ENCODE measurements at regions not wholly inside any gene's neighbourhood (a gene's known extent, or its start where the extent isn't known, plus 50 kb on each side); places are given as distances from the start of the nearest gene placed in this dataset.

DNA sequence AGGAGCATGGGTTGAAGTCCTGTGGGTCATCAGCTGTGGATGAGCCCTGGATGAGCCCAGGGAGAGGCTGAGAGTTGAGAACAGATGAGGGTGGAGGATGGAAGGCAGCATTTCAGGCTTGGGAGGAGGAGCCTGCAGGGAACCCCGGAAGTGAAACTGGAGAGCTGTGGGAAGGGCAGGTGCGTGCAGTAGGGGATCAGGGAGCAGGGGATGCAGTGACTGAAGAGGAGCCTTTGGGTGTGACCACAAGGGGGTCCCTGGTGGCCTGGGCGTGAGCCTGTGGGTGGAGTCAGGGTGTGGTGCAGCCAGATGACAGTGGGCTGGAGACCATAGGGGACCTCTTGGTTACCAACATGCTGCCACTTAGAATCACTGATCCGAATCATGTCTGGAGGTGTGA is 115.5 kb downstream of the PAPOLA start:
- no peak for DNase-seq (ENCODE audit: low spot score)

DNA sequence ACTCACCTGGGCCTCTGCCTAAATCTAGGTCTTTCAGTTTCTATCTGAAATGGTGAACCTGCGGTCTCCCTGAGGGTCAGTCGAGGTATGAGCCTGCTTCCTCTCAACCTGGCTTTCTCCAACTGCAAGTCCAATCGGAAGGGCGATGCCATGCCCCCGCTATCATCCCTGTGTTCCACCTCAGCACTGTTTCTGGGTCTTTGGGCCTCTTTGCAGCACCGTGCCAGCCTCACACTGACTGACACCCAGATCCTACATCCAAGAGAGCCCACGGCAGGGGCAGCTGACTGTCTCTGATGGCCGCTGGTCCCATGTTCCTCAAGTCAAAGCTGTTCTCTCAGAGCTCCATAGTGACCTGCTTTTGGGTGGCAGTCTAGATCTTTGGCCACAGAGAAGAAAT is 120.7 kb downstream of the PAPOLA start:
- DNase-seq (ENCODE audit: low spot score): no peak

DNA sequence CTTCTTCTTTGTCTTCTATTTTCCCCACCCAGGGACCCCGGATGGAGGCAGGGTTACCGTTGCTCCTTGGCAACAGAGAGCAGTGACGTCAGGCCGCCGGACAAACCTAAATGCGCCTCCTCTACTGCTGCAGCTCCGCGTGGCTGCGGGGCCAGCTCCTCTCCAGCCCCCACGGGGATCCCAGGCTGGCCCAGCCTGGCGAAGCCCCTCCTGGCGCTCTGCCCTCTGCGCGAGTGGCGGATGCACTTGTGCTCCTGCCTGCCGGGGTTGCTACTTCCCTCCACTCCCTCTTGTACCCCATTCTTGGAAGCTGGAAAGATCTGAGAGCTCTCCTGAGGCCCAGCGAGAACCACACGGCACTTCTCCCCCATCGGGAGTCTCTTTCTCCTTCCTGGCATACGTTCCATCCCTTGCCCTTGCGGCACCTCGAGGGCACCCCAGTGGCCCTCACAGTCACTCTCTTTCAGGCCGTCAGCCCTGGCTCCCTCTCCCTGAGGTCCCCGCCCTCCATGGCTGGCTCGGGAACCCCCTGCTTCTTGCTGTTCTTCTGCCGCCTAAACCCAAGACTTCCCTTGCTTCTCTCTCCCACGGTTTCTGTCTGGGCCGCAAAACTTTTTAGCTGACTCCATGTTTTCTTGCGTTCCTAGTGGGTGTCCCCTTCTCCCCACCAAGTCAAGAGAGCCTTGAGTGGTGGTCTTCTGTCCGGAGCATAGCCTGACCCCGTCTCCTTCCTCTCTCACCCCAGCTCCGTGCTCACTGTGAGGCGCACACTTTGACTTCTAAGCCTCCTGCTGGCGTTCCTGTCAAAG is 121.7 kb downstream of the PAPOLA start:
- no peak for DNase-seq (ENCODE audit: low spot score)

DNA sequence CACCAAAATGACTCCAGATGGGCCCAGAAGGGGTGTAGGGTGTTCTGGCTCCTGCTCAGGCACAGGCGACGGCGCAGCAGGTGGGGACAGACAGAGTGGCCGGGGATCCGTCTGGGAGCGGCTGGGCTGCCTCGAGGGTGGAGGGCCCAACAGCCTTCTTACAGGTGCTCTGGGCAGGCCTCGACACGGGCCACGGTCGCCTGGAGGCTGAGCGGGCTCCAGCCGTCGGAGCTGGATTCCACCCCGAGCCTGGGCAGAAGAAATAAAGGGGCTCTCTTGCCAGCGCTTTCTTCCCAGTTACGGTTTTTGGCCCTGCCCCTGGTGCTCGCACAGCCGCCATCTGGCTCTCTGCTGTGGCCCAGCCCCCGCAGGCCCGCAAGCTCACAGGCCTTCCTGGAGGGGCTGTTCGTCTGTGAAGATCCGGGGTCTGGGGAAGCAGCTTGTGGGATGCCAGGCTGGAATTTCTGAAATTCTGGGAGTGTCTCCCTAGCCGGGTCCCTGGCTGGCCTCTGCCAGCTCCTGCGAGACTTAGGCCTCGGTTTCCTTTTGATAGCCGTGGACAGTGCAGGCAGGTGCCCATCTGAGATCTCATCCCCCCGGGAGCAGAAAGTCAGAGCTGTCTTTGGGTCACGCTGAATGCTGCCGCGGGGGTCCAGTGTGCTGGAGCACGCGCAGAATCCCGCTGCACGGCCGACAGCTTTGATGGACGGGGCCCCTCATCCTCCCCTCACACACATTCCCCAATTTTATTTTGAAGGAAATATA is 122.7 kb downstream of the PAPOLA start:
- no peak for DNase-seq (ENCODE audit: low spot score)

DNA sequence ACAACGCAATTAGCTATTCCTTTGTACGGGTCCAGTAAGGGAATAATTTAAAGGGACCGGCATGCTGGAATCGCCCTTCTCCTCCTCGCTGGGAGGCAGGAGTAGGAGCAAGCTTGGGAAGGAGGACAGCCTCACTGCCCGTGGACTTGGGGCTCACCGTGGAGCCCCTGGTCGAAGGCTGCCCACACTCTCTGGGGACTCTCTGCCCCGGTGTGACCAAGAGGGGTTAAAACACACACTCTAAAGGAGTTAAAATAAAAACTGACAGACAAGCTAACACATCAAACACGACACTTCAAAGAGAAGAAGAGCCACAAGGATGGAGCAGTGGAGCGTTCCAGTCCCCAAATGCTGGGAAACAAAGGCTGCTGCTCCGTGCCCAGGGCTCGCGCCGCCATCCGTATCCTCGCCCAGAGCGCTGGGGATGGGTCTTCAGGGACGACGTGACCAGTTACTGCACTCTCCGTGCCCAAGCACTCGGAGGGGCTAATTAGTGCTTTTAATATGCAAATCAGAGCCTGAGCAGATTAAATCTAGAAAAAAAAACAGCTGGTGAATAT is 123.3 kb downstream of the PAPOLA start:
- DNase-seq (ENCODE audit: low spot score): no peak

DNA sequence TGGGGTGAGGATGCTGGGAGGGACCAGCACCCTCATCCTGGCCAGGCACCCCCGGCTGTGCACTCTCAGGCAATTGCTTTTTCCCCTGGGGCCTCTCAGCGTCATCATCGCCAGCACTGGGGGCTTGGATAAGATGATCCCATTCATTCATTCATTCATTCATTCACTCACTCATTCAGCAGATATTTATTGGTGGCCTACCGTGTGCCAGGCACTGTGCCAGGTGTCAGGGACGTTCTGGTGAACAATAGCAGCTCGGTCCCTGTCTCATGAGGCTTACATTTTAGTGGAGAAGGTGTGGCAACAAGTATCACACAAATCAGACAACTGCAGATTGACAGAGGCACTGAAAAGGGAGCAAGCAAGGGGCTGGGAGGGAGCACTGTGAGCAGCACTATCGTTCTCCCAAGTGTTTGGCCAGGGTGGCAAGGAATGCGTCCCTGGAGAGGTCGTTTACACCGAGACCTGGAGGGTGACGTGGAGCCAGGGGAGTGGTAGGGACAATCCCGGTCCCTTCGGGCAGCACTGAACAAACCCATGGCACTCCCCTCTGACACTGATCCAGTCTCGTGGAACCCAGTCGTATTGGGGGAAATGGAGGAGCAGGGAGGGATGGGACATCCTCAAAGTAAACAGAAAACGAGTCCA is 124.1 kb downstream of the PAPOLA start:
- DNase-seq (ENCODE audit: low spot score): no peak

DNA sequence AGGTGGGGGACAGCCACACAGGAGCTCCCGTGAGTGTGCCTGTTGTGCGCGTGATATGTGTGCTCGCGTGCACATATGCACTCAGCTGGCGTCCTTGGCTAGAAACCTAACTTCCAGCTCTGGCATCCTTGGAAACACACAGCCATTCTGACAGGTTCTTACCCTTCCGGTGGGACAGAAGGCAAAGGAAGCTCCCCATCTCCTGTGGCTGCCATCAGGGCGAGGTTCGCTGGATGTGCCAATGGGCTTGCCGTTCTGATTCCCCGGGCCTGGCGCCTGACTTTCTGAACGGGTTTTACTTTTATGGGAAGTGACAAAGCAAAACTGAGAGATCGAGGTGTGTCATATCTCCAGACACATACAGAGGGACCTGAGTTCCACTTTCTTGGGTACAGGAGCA is 124.7 kb downstream of the PAPOLA start:
- DNase-seq (ENCODE audit: low spot score): no peak

DNA sequence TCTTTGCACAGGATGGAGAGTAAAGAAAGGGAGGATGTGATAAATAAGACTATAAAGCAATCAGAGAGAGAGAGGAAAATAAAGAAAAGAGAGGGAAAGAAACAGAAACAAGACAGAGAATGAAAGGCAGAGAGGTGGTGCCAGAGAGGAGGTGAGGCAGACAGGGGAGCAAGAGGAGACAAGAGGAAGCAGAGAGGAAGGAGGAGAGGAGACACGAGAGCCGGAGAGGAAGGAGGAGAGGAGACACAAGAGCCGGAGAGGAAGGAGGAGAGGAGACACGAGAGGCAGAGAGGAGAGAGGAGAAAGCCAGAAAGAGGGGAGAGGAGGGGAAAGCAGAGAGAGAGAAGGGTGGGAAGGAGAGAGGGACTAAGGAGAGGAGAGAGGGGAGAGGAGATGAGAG is 125.2 kb downstream of the PAPOLA start:
- DNase-seq (ENCODE audit: low spot score): no peak

DNA sequence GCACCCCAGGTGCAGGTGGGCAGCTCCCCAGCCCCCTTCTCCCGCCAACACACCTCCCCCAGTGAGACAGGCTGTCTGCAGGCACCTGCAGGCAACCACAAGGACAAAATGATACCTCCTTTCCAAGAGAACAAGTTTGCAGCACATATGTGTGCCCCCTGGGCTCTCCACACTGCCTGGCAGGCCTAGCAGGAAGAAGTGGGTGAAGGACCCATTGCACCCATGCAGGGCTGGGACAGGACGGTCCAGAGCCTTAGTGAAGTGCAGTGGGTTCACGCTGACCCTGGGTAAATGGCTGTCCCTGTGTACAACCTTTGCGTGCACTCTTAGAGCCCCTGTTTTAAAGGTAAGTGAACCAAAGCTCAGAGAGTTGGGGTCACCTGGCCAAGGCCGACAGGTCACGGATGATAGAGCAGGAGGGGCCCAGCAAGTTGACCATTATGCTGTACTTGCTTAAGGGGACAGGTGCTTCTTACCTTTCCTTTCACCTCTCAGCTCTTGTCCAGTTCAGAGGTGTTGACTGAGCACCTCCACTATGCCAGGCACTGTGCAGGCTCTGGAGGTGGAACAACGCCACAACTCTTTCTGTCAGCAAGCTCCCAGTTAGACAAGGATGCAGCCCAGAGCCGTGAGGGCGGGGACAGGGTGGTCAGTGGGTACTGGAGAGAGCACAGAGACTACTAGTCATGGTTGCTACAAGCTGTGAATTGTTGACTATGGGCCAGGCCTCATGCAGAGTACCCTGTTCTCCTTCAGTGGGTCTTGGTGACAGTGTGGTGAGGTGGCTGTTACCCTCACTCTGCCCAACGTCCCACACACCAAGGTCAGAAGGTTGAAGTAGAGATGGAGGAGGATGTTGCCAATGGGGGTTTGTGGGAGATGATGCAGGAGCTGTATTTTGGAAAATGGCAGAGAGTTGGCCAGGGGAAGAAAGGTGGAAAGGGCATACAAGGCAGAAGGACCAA is 125.9 kb downstream of the PAPOLA start:
- DNase-seq (ENCODE audit: low spot score): no peak

DNA sequence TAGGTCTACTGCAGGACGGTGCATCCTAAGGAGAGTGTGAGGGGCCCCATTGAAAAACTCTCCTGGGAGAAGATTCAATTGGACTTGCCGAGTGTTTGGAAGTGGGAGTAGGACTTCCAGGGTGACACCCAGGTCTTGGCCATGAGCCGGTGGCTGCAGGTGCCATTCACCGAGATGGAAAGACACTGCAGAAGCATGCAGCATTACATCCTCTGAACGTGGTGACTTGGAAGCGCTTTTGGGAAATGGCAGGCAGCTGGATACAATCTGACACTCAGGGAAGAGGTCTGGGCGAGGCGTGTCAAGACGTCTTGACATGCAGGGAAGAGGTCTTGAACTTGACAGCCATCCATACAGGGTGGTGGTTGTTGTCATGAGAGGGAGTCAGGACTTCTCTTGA is 126.9 kb downstream of the PAPOLA start:
- DNase-seq (ENCODE audit: low spot score): no peak

DNA sequence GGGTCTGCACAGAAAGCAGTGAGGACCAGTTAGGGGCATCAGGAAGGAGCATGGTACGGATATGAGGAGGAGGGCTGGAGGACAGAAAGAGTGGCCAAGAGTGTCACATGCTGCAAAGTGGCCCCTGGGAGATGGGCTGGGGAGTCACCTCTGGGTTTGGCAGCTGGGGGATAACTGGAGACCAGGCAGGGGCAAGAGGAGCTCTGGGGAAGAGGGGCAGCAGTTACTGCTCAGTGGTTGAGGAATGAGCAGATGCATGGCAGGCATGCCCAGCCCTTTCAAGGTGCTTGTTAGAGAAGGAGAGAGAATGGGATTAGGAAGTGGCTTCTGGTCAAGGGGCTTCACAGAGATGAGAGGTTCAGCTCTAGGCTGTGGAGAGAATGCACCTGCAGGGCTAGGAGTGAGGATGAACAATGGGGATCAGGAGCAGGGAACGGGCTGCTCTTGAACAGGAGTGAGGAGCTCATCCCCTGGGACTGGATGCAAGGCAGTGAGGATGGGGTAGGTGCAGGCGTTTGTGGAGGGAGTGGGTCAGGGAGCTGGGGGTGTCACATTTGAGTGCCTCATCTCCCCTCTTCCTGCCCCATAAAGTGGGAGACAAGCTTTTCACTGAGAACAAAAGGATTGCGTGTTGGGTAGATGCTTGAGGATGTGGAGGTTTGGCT is 127.5 kb downstream of the PAPOLA start:
- DNase-seq (ENCODE audit: low spot score): no peak

DNA sequence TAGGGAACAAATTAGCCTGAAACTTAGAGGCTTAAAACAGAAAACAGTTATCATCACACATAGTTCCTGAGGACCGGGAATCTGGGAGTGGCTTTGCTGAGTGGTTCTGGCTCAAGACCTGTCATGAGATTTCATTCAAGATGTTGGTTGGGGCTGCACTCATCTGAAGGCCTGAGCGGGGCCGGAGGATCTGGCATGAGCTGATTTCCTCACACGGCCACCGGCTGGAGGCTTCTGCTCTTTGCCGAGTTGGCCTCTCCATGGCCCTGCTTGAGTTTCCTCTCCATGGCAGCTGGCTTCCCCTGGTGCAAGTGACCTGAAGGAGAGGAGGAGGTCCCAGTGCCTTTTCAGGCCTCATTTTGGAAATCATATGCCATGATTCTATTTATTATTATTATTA is 128.1 kb downstream of the PAPOLA start:
- DNase-seq (ENCODE audit: low spot score): no peak

DNA sequence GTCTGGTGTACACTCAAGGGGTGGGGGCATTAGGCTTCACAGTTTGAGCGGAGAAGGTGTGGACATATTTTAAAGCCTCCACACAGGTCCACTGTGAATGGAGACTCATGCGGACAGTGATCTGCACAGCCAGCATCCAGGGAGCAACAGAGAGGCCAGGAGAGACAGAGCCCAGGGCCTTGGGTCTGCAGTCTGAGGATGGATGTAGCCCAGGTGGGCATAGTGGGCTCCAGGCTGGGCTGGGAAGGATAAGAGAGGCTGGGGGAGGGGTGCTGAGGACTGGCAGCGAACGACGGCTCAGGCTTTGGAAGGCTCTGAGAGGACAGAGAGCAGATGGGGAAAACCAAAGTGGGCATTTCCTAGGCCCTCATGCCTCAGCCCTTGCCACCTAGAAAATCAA is 128.8 kb downstream of the PAPOLA start:
- DNase-seq (ENCODE audit: low spot score): no peak

DNA sequence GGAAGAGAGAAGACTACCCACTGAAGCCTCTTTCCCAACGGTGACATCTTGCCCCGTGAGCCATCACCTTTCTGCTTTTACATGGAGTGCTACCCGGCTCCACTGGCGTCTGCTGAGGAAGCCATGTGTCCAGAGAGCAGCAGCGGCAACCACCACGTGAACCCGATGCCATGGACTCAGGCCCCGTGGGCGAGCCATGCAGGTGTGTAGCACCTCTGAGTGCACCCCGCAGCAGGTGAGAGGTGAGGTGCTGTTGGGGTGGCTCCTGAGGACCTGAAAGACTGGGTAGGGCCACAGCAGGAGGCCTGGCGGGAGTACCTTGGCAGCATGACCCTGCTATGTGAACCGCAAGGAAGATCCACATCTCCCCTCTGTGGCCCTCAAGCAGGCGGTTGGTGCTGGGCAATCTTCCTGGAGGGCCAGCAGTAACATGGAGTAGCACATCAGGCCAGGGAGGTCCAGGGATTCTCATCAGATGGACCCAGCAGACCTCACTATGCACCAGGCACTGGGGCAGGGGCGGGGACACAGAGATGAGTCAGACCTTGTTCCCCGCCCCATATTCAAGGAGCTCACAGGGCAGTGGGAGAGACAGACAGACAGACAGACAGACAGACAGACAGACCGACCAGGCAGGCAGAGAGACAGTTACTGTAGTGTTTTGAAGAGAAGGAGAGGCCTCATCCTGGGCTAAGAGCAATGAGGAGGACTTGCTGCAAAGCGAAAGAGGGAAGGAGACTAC is 129.6 kb downstream of the PAPOLA start:
- peak; percentile 8 for DNase-seq (ENCODE audit: low spot score)

DNA sequence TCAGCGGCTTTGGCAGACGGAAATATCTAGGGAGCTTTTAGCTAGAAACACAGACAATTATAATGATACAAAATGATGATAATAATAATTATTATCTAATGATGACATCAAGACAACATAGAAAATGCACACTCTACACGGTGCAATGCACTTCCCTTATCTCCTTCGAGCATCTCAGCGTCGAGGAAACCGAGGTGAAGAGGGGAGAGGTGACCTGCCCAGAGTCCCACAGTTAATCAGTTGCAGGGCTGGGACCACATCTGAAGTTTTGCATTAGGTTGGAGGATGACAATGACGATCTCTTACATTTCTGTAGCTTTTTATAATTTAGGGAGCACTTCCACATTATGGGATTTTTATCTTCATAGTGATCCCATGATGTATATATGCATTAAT is 130.2 kb downstream of the PAPOLA start:
- no peak for DNase-seq (ENCODE audit: low spot score)

DNA sequence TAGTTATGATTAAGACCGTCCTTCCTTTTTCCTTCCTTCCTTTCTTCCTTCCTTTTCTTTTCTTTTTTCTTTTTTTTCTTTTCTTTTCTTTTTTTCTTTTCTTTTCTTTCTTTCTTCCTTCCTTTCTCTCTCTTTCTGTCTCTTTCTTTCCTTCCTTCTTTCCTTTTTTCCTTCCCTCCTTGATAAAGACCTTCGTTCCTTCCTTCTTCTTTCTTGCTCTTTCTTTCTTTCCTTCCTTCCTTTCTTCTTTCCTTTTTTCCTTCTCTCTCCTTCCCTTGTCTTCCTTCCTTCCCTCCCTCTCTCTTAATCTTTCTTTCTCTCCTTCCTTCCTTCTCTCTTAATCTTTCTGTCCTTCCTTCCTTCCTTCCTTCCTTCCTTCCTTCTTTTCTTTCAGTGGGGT is 130.9 kb downstream of the PAPOLA start:
- DNase-seq (ENCODE audit: low spot score): no peak

DNA sequence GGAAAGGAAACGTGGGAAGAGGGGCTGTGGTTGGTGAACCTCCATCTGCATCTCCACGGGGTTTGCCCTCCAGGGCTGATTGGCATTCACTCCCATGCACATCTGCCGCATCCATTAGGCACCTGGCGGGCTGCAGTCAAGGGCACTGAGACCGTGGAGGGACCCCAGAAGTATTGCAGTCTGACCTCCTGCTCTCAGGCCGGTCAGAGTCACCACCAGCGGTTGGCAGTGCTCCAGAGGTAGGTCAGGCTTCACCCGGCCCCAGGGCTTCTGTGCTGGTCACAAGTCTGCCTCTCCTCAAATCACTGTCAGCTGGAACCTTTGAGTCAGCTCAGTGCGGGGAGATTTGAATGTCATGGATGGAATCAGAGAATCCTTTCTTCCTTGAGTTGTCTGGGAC is 132.3 kb downstream of the PAPOLA start:
- peak; percentile 5 for DNase-seq (ENCODE audit: low spot score)

DNA sequence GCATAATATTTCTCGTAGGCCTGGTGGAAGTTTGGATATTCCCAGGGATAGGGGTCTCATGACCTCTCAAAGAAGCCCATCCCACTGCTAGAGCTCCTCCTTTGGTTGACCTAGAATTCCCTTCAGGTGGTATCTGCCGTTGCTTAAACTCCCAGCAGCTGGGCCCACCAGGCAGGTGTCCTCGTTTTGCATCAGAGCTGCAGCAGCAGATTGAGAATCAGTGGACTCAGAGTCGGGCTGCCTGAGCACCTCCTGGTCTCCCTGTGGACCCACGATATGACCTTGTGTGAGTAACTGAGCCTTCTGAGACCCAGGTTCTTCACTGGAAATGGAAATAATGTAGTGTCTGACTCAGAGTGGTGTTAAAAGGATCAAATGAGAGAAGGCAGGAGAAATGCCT is 132.7 kb downstream of the PAPOLA start:
- DNase-seq (ENCODE audit: low spot score): peak; percentile 4

DNA sequence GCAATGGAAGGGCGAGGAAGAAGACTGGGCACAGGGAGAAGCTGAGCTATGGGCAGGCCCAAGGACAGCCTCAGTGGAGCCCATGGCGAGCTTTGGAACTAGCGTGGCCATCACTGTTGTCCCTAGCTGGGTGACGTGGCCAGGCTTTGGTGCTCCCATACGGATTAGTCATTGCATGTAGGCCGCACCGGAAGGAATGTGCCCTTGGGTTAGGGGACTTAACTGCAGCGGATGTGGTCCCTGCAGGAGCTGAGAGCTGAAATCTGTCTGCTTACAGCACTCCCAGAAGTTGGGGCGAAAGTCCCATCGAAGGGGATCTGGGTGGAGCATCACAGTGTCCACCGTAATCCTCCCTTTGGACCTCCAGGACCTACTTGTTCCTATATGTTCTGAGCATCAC is 133.7 kb downstream of the PAPOLA start:
- DNase-seq (ENCODE audit: low spot score): peak; percentile 10

DNA sequence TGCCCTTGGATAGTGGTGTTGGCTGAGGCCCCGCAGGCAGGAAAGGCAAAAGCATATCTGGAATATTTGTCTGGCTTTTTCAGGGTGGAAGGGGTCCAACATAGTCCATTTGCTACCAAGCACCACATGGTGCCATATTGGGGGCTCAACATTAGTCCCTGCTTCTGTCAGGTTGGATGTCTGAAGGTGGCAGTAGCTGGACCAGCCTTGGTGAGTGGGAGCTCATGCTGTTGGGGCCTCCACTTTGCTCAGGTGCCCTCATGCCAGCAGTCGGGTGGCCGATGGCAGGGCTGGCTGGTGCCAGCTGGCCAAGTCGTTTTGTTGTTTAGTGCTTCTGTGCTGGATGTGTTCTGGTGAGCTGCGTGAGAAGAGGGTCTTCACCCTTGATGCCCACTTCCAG is 135.3 kb downstream of the PAPOLA start:
- peak; percentile 5 for DNase-seq (ENCODE audit: low spot score)
